ENCODE measurements at regions not wholly inside any gene's neighbourhood (a gene's known extent, or its start where the extent isn't known, plus 50 kb on each side); places are given as distances from the start of the nearest gene placed in this dataset.
A peak's percentile ranks its signal among the peaks of the same experiment; 100 is the strongest.

- no peak for DNase-seq (ENCODE audit: low spot score)
Measured at GRCh38 chr4:184575306-184575705, 73.9 kb downstream of the CASP3 start.

GRCh38 chr4:184574861-184575260, 74.4 kb downstream of the CASP3 start:
- DNase-seq (ENCODE audit: low spot score): peak; percentile 34

- peak; percentile 33 for DNase-seq (ENCODE audit: low spot score)
Measured at GRCh38 chr4:184573701-184574100, 75.5 kb downstream of the CASP3 start.

- no peak for DNase-seq (ENCODE audit: low spot score)
Measured at GRCh38 chr4:184568770-184569169, 80.5 kb downstream of the CASP3 start.

- DNase-seq (ENCODE audit: low spot score): no peak
Measured at GRCh38 chr4:184563621-184564020, 85.6 kb downstream of the CASP3 start.

GRCh38 chr4:184558996-184559395, 84.6 kb upstream of the IRF2 start:
- DNase-seq (ENCODE audit: low spot score): no peak

- no peak for DNase-seq (ENCODE audit: low spot score)
Measured at GRCh38 chr4:184553891-184554290, 79.5 kb upstream of the IRF2 start.

GRCh38 chr4:184550476-184550875, 76.1 kb upstream of the IRF2 start:
- DNase-seq (ENCODE audit: low spot score): no peak

GRCh38 chr4:184548648-184549341, 74.4 kb upstream of the IRF2 start:
- no peak for DNase-seq (ENCODE audit: low spot score)

GRCh38 chr4:184548316-184548647, 73.9 kb upstream of the IRF2 start:
- no peak for DNase-seq (ENCODE audit: low spot score)

- DNase-seq (ENCODE audit: low spot score): no peak
Measured at GRCh38 chr4:184544788-184545409, 70.5 kb upstream of the IRF2 start.

- DNase-seq (ENCODE audit: low spot score): no peak
Measured at GRCh38 chr4:184541907-184542306, 67.6 kb upstream of the IRF2 start.

GRCh38 chr4:184540307-184540706, 66.0 kb upstream of the IRF2 start:
- no peak for DNase-seq (ENCODE audit: low spot score)

GRCh38 chr4:184538023-184538599, 63.8 kb upstream of the IRF2 start:
- peak; percentile 82 for DNase-seq (ENCODE audit: low spot score)

GRCh38 chr4:184537269-184538022, 63.1 kb upstream of the IRF2 start:
- DNase-seq (ENCODE audit: low spot score): peak; percentile 95

- DNase-seq (ENCODE audit: low spot score): no peak
Measured at GRCh38 chr4:184536881-184537248, 62.5 kb upstream of the IRF2 start.

GRCh38 chr4:184536065-184536880, 61.9 kb upstream of the IRF2 start:
- no peak for DNase-seq (ENCODE audit: low spot score)

- peak; percentile 82 for DNase-seq (ENCODE audit: low spot score)
Measured at GRCh38 chr4:184534511-184535391, 60.4 kb upstream of the IRF2 start.

- no peak for DNase-seq (ENCODE audit: low spot score)
Measured at GRCh38 chr4:184533908-184534307, 59.6 kb upstream of the IRF2 start.

GRCh38 chr4:184531008-184531407, 56.7 kb upstream of the IRF2 start:
- no peak for DNase-seq (ENCODE audit: low spot score)

GRCh38 chr4:184529283-184529682, 54.9 kb upstream of the IRF2 start:
- DNase-seq (ENCODE audit: low spot score): no peak

Measured in activated CD4-positive, alpha-beta T cell treated with anti-CD3 and anti-CD28 coated beads, Interleukin-2, Interleukin-4, amounts not matched to agents 100 ng/mL and 50 ng/mL, durations not matched to agents 16 hours and 8 hours (primary cell).